Activated CD8-positive, alpha-beta memory T cell treated with anti-CD3 and anti-CD28 coated beads for 1 hour (primary cell): ENCODE measurements at regions not wholly inside any gene's neighbourhood (a gene's known extent, or its start where the extent isn't known, plus 50 kb on each side); places are given as distances from the start of the nearest gene placed in this dataset.

Experiments
- DNase-seq, 2 donors: peaks; one replicate each; pipeline ENCODE4 v3.0.0-alpha.2; 2020; ENCODE audit warnings: low read depth in 1 of 2; ENCODE audit errors: extremely low read depth in 1 of 2

DNA sequence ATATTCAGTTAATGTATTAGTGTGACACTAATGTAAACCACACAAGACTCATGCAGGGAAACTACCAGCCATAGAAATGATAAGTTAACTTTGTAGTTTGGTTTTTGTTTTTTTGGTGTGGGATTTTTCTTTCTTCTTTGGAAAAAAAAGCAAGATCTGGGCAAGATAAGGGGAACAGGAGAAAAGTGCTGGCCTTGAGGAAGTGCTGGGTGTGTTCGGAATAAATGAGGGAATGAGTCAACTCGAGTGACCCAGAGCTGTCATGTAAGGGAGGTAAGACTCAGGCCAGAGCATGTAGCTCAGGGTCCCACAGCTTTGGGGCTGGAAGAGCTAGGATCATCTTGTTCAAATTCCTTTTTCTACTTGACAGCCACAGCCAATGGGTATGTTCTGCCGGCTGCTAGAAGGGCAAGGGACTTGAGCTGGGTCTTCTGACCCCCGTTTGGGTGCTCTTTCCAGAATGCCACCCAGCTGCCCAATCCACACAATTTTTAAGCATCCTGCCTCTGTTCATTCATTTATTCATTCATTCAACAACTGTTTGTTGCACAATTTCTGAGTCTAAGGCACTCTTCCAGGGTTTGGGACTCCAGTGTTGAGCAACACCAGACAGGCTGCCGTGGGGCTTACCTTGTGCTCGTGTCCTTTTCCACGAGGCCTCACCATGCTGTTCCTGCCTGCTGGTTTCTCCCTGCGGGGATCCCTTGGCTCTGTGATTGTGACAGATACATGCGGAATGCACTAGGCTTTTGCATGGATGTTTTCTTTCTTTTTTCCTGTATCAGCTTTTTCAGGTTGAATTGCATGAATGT, 54.5 kb downstream of the CLDN34 start:
- no peak for DNase-seq

DNA sequence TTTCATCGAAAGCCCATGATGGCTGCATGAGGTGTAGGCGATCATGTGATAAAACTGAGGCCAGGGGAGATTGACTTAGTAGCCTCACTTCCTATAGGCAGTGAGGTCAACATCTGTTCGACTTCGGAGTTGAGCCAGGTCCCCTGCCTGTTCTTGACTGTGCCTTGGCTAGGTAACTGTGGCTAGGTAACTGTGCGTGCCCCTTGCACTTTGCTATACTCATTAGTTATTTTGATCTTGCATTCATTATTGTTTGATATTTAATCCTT, 55.0 kb downstream of the CLDN34 start:
- DNase-seq, result no peak

DNA sequence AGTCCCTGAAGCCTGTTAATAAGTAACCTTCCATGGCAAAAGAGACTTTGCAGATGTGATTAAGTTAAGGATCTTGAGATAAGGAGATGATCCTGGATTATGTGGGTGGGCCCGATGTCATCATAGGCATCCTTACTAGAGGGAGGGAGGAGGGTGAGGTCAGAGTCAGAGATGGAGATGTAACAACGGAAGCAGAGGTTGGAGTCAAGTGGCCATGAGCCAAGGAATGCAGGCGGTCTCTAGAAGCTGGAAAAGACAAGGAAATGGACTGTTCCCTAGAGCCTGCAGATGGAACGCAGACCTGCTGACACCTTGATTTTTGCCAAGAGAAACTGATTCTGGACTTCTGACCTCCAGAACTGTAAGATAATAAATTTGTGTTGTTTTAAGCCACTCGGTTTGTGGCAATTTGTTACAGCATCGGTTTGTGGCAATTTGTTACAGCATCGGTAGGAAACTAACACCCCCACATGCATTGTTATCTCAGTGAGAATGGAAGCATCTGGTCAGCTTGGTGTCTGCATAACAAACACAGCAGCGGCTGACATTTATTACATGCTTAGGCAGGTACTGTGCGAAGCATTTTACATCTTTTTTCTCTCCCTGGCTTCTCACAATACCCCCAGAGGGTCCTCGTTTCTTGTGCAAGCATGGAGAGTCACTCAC, 55.6 kb downstream of the CLDN34 start:
- DNase-seq, result no peak

DNA sequence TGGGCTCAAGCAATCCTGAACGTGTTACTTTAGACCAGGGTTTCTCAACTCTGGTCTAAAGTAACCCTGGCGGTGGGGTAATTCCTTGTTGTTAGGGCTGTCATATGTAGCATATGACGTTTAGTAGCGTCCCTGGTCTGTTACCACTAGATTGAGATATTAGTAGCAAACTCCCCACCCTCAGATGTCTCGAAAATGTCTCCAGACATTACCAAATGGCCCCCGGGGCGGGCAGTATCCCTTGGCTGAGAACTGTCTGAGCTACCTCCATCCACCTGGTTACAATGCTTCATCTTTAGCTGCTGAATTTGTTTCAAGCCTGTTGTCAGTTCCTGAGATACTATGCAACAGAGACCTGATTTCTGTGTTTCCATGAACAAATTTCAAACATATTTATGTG, 56.7 kb downstream of the CLDN34 start:
- no peak for DNase-seq

- no peak for DNase-seq
These were observed 58.8 kb downstream of the CLDN34 start for GRCh38 chrX:10025742-10026493.

DNA sequence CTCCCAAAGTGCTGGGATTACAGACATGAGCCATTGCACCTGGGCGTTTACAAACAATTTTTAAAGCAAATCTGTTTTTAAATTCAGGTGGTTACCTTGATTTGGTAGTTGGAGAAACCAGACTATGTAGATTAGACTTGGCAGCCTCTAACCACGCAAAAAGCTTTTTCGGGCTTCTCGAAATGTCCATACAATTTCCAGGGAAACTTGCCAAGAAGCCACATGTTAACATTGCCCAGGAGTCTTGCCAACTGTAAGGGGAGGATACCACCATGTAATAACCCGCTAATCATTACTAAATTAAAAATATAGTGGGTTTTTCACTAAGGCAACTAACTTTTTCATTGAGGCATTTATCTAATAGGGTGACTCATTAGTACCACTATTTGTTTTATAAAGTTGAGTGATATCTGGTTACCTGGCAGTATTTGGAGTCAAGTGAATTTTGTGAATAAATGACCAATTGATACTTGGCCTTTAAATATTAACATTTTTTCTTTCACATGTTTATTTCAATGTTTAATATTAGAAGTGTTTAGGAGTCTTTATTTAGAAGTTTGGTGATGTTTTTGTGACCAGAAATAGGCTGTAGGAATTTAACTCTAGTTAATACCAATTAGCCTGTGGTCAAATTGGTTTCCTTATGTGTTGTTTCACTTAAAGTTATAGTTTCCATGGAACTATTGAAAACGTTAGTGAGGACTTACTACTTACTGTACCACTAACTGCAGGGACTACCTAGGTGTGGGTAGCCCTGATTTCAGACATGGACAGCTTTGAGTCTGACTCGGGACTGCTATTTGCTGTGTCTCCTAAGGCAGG, 61.3 kb downstream of the CLDN34 start:
- no peak for DNase-seq

- no peak for DNase-seq
These were observed 63.4 kb downstream of the CLDN34 start for GRCh38 chrX:10030570-10030969.

- DNase-seq, result no peak
These were observed 64.6 kb downstream of the CLDN34 start for GRCh38 chrX:10031746-10032145.

GRCh38 chrX:10032147-10032546, 65.0 kb downstream of the CLDN34 start:
- DNase-seq, result no peak

DNA sequence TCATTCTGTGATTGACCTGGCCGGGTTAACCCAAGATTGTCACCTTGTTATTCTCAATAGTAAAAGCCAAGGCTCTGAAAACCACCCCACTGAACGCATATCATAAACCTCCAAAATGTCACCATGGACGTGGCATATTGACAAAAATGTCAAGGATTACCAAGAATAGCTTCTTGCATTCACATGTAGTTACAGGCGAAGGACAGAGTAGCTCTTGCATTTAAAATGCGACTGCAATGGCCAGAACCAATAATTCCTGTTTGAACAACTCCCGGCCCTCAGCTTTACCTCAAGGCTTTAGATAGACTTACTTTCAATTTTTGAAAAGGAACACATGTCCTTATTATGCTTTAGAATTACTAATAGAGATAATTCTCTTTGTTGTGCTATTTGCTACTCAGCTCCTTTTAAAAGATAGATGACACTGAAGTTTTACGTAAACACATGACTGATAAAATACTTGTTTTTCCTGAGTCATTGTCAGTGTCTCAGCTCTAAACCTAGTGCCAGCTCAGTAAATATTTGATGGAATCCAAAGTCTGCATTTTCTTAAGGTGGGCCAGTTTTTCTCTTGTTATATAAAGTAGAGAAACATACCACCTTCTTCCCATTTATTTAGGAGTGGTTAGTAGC, 66.3 kb downstream of the CLDN34 start:
- no peak for DNase-seq

- DNase-seq, result no peak
These were observed 67.6 kb downstream of the CLDN34 start for GRCh38 chrX:10034740-10035260.

DNA sequence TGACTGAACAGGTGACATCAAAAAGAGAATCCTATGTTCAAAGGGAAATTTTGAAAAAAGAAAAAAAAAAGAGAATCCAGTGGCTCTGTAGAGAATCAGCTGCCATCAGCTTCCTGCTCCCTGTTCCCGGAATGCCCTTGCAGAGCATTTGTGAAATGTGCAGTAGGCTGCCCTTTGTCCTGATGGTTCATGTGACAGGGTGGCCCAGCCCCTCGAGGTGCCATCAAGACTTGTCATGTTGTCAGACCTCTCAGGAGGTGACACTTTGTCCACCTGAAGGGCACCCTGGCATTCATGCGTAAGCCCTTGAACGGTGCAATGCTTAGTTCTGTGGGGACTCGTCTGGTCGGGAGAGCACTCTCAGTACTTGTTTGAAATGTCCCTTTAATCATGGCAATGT, 71.4 kb downstream of the CLDN34 start:
- no peak for DNase-seq

DNA sequence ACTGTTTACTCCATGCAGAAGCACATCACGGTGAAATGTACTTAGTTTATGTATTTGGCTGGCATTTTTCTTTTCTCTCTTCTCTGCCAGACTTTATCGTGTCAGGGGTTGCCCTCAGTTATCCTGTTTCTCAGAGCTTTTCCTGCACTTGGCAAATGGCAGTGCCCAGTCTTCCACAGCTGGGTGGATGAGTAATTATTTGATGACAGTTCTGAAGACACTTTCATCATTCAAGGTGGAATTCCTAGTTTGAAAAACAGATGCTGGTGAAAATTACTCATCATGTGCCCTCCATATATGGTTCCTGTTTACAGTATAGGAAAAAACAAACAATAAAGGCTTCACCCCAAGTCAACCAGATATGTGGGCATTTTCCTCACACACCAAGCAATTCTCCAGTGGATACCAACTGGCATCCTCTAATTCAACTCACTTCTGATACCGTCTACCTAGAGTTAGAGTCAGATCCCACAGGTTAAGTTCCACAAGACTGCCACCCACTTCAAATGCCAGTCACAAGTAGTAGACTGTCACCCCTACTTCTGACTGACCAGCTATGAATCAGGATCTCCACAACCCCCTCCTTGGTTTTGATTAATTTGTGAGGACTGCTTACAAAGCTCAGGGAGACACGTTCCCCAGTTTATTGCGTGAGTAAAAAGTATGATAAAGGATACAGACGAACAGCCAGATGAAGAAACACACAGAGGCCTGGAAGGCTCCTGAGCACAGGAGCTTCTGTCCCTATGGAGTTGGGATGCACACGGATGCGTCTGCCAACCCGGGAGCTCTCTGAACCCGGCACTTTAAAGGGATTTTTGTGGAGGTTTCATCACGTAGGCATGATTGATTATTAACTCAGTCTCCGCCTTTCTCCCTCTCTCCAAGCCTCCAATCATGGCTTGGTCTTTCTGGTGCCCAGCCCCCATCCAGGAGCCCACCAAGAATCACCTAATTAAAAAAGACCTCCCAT, 72.9 kb downstream of the CLDN34 start:
- no peak for DNase-seq

- no peak for DNase-seq
These were observed 73.8 kb downstream of the CLDN34 start for GRCh38 chrX:10040961-10041360.

DNA sequence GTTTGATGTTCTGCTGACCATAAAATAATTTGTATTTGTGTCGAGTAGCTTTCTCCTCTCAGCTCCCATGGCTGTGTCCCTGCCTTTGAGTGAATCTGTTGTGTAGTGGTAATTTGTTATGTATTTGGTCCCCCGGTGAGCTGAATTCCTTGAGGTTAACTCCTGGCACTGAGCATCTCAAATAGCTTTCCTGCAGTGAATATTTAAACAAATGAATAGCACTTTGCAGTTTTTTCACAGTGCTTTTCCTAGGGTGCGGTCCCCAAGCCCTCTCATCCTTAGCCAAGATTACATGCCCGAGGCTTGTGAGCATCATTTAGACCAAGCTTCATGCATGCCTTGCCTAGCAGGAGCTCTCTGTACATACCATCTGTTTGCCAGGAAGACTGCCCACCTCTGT, 74.2 kb downstream of the CLDN34 start:
- DNase-seq, result no peak

GRCh38 chrX:10042055-10042454, 74.9 kb downstream of the CLDN34 start:
- no peak for DNase-seq

GRCh38 chrX:10043386-10043785, 76.2 kb downstream of the CLDN34 start:
- DNase-seq, result no peak

DNA sequence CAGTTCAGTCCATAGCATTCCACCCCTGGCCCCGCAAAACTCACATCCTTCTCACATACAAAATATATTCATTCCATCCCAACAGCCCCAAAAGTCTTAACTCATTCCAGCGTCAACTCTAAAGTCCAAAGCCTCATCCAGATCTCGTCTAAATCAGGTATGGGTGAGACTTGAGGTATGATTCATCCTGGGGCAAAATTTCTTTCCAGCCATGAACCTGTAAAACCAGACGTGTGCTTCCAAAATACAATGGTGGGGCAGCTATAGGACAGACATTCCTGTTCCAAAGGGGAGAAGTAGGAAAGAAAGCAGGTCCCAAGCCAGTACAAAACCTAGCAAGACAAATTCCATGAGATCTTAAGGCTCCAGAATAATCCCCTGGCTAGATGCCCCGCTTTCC, 76.9 kb downstream of the CLDN34 start:
- no peak for DNase-seq

GRCh38 chrX:10045327-10046000, 78.3 kb downstream of the CLDN34 start:
- DNase-seq, result no peak
